Activated CD4-positive, alpha-beta T cell treated with anti-CD3 and anti-CD28 coated beads, Interleukin-2, amount 10 ng/mL, durations not matched to agents 24 days and 14 days (primary cell): ENCODE measurements at regions not wholly inside any gene's neighbourhood (a gene's known extent, or its start where the extent isn't known, plus 50 kb on each side); places are given as distances from the start of the nearest gene placed in this dataset.

Source experiments
- DNase-seq: peaks from one replicate; pipeline ENCODE4 v3.0.0; 2022
- H3K27ac Mint-ChIP-seq: one replicate; pipeline ENCODE4 v1.8.0; 2022; ENCODE audit warnings: mild to moderate bottlenecking, mixed read lengths
- H3K27me3 Mint-ChIP-seq: one replicate; pipeline ENCODE4 v1.8.0; 2022; ENCODE audit warnings: mixed read lengths
- H3K36me3 Mint-ChIP-seq: one replicate; pipeline ENCODE4 v1.8.0; 2022; ENCODE audit warnings: low read depth, mild to moderate bottlenecking, mixed read lengths
- H3K4me1 Mint-ChIP-seq: one replicate; pipeline ENCODE4 v1.8.0; 2021; ENCODE audit warnings: mixed read lengths
- H3K4me3 Mint-ChIP-seq: one replicate; pipeline ENCODE4 v1.8.0; 2022; ENCODE audit warnings: mild to moderate bottlenecking, moderate library complexity, mixed read lengths
- H3K9me3 Mint-ChIP-seq: one replicate; pipeline ENCODE4 v1.8.0; 2021; ENCODE audit warnings: mixed read lengths
- intact Hi-C: fragments of 100-400 bp; cut with micrococcal nuclease; formaldehyde crosslinking; loops from one replicate; pipeline ENCODE4 v1.15.1; 2023

DNA sequence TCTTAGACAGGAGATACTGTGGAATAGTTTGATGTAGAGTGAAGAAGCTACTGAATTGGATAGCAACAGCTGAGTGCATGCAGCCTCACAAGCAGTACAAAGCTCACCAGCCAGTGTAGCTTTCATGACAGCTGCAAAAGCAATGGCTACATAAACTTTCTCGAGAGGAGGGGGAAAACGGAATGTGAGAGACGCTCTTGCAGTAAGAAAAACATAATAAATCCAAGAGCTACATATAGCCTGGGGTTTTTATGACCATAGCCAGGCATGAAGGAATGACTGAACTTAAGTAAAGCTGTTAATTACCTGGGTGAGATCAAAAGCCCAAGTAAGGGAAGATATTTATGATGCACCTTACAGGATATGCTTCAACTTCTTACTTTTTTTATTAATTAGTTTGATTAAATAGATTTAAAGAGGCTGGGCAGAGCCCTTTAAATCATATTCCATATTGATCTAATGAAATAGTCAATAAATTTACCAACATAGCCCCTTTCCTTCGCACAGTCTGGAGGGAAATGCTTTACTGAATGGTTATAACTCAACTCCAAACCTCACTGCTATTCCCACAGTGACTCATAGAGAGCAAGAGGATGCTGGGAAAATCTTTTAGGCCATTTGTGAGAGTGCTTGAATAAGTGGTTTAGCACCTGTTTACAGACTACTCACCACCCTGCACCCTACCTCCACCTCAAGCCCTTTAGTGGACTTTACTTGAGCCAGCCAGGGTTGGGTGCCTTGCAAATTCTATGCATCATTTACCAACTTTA, 407.2 kb upstream of the CLINT1 start:
- Mint-ChIP-seq H3K27ac (no peak overlapping the region), H3K4me1 (no peaks in the 10 kb centered on the region), H3K4me3 (no peak overlapping the region), H3K27me3 (no peaks in the 10 kb centered on the region), H3K36me3 (no peaks in the 10 kb centered on the region), H3K9me3 (no peaks in the 10 kb centered on the region)
- intact Hi-C loops: no loop called here
- no peak for DNase-seq

DNA sequence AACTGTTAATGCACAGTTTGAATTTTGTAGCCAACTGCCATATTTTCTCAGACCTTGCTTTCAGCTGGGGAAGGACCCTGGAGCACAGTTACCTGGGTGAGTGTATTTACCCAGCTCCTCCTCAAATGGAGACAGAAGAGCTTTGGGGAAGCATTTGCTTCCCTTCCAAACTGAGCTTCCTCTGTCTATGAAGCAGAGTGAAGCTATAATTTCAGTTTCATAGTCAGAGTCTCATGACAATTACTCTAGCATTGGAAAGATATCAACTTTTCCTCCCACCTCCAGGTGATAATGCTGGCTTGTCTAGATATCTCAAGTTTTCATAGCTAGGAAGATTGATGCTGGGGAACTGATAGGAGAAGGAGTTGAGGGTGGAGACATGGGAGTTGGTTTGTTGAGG, 406.4 kb upstream of the CLINT1 start:
- no peaks in the 10 kb centered on the region for H3K9me3 Mint-ChIP-seq
- DNase-seq: no peak
- no peaks in the 10 kb centered on the region for H3K4me1 Mint-ChIP-seq
- intact Hi-C loops: no loop called here
- H3K36me3 Mint-ChIP-seq: no peaks in the 10 kb centered on the region
- no peak overlapping the region for H3K27ac Mint-ChIP-seq
- no peak overlapping the region for H3K4me3 Mint-ChIP-seq
- no peaks in the 10 kb centered on the region for H3K27me3 Mint-ChIP-seq

DNA sequence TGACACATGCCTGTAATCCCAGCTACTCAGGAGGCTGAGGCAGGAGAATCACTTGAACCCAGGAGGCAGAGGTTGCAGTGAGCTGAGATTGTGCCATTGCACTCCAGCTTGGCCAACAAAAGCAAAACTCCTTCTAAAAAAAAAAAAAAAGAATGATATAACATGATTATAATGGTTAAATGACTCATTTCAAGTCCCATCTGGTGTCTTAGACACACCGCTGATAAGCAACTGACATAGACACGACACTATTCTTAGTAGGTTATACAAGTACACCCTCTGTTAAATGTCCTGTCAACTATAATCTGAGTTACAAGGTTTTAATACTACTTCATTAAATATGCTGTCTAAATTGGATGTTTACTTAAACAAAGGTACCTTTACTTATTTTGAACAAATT, 405.3 kb upstream of the CLINT1 start:
- H3K27ac Mint-ChIP-seq: no peak overlapping the region
- intact Hi-C loops: no loop called here

DNA sequence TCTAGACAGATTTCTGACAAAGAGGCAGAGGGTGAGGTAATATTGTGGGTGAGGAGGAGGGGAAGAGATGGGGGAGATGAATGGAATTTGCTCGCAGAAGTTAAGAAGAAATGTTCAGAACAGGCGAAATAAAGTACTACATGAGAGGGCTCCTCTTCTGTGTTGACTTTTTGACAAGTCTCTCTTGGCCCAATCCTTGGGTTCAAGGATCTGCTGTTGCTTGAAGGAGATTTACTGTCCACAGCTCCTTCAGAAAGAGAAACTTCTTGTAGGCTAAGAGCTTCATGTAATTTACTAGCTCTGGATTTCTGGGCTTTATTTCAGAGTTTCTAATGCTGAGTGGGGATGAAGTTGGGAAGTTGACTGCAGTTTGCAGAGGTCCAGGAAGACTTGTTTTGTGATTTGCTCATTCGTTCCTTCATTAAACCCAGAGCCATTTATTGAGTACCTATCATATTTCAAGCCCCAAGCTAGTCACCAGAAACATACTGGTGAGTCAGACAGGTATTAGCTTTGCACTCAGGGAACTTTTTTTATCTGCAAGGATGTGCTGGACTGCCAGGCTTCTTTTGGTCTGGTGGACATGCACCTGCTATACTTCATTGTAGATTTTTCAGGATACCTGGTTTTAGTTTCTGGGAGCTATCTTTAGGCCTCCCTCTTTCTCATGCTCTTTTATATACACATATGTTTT, 402.9 kb upstream of the CLINT1 start:
- Mint-ChIP-seq H3K27ac (no peak overlapping the region), H3K4me3 (no peak overlapping the region), H3K4me1 (no peaks in the 10 kb centered on the region), H3K36me3 (no peaks in the 10 kb centered on the region), H3K27me3 (no peaks in the 10 kb centered on the region), H3K9me3 (no peaks in the 10 kb centered on the region)
- intact Hi-C loops: no loop called here
- no peak for DNase-seq

More for the DNA sequence above, 405.3 kb upstream of the CLINT1 start:
- Mint-ChIP-seq H3K9me3 (no peaks in the 10 kb centered on the region), H3K27me3 (no peaks in the 10 kb centered on the region), H3K4me3 (no peak overlapping the region), H3K36me3 (no peaks in the 10 kb centered on the region), H3K4me1 (no peaks in the 10 kb centered on the region)
- no peak for DNase-seq

- DNase-seq: no peak
- no peaks in the 10 kb centered on the region for H3K27me3 Mint-ChIP-seq
- H3K36me3 Mint-ChIP-seq: no peaks in the 10 kb centered on the region
- intact Hi-C loops: no loop called here
- H3K4me3 Mint-ChIP-seq: no peak overlapping the region
- no peaks in the 10 kb centered on the region for H3K4me1 Mint-ChIP-seq
- H3K27ac Mint-ChIP-seq: no peak overlapping the region
- no peaks in the 10 kb centered on the region for H3K9me3 Mint-ChIP-seq
Observed at GRCh38 chr5:158256096-158256495, 397.2 kb upstream of the CLINT1 start.

DNA sequence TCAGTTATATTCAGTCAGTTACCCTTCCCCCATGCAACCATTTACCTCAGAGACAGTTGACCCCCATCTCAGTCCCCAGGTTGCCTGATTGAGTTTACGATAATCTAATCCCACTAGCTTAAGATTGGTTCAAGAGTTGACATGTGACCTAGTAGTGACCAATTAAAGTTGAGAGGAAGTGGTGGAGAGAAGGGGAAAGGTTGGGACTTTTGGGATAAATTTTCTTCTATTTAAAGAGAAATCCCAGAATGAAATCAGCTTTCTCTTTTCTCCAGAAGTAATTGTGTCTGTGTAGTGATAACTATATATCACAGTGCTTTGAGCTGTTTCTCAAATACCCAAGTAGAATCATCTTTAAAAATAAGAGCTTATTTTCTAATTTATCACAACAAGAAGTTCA, 396.7 kb upstream of the CLINT1 start:
- no peak for DNase-seq
- Mint-ChIP-seq H3K27ac (no peak overlapping the region), H3K36me3 (no peaks in the 10 kb centered on the region), H3K27me3 (no peaks in the 10 kb centered on the region), H3K4me1 (no peaks in the 10 kb centered on the region), H3K4me3 (no peak overlapping the region), H3K9me3 (no peaks in the 10 kb centered on the region)
- intact Hi-C loops: no loop called here

- peaks cover 3% of the 10 kb centered on the region for H3K27me3 Mint-ChIP-seq
- H3K4me3 Mint-ChIP-seq: no peak overlapping the region
- no peaks in the 10 kb centered on the region for H3K9me3 Mint-ChIP-seq
- no peaks in the 10 kb centered on the region for H3K36me3 Mint-ChIP-seq
- DNase-seq: no peak
- intact Hi-C loops: no loop called here
- no peaks in the 10 kb centered on the region for H3K4me1 Mint-ChIP-seq
- no peak overlapping the region for H3K27ac Mint-ChIP-seq
Observed at GRCh38 chr5:158246661-158247060, 387.7 kb upstream of the CLINT1 start.

DNA sequence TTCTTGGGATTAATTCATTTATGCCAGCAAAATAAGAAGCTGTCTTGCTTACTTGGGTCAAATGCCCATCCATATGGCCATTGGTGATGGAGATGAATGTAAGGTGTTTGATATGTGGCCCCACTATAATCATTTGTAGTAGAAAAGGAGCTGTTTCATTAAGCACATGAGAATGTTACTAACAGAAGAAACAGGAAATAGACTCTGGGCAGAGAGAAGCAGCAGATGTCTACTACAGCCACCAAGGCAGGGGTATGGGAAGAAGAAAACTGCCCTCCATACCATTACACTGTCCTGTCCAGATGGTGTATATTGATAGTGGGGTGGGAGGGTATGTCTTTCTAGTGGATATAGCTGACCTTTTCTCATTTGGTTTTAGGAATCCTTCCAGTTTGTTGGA, 386.6 kb upstream of the CLINT1 start:
- no peaks in the 10 kb centered on the region for H3K9me3 Mint-ChIP-seq
- no peaks in the 10 kb centered on the region for H3K36me3 Mint-ChIP-seq
- peaks cover 3% of the 10 kb centered on the region for H3K27me3 Mint-ChIP-seq

DNA sequence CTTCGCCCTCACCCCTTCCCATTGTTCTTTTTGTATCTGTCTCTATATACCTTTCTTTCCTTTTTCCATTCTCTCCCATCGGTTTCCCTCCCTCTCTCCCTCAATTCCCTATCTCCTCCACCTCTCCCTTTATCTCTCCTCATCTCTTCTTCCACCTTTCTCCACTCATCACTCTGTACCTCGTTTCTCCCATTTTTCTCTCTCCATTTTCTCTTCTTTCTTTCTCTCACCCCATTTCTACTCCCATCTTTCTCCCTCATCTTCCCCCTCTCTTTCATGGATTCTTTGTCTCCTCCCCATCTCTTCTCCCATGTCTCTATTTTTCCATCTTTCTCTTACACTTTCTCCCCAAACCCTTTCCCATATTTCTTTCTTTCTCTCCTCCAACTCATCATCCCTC, 385.9 kb upstream of the CLINT1 start:
- no peak for DNase-seq
- H3K27me3 Mint-ChIP-seq: peaks cover 3% of the 10 kb centered on the region
- intact Hi-C loops: no loop called here
- H3K4me3 Mint-ChIP-seq: no peak overlapping the region
- H3K36me3 Mint-ChIP-seq: no peaks in the 10 kb centered on the region
- no peaks in the 10 kb centered on the region for H3K9me3 Mint-ChIP-seq
- H3K27ac Mint-ChIP-seq: no peak overlapping the region
- no peaks in the 10 kb centered on the region for H3K4me1 Mint-ChIP-seq

More for the DNA sequence above, 386.6 kb upstream of the CLINT1 start:
- Mint-ChIP-seq H3K27ac (no peak overlapping the region), H3K4me1 (no peaks in the 10 kb centered on the region), H3K4me3 (no peak overlapping the region)
- intact Hi-C loops: no loop called here
- no peak for DNase-seq

DNA sequence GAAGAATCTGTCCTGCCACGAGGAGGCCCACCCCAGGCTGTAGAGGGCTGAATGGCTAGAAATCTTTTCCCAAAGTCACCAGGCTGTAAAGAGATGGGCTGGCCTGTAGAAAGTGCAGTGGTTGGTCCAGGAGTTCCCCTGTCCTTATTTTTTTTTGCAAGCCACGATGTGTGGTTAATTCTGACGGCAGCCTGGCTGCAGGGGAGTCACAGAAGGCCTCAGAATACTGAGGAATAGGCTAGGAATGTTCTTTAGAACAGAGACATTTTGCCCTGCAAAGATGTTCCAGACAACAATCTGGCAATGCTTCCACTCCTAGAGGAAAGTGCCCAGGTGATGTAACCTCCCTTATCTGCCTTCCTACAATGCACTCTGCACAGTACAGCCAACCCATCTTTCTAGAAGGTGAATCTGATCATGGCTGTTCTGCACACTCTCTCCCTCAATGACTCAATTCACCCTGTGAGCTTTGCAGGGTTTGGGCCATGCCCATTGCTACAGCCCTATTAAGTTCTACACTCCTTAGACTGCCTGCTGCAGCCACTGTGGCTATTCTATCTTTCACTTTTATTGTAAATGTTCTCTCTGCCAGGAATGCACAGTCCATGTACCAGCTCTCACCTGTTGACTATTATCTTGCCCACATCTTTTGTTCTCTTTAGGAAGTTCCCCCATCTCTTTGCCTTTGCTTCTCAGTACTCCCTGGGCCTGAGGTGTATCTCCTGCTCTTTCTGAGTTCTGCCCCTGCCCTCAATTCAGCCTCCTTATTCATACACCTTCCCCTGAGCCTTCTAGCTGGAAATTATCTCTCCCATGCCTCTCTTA, 377.8 kb upstream of the CLINT1 start:
- H3K27me3 Mint-ChIP-seq: no peaks in the 10 kb centered on the region
- no peak for DNase-seq
- H3K36me3 Mint-ChIP-seq: no peaks in the 10 kb centered on the region
- no peaks in the 10 kb centered on the region for H3K9me3 Mint-ChIP-seq
- intact Hi-C loops: no loop called here
- H3K4me1 Mint-ChIP-seq: no peaks in the 10 kb centered on the region
- H3K4me3 Mint-ChIP-seq: no peak overlapping the region
- H3K27ac Mint-ChIP-seq: no peak overlapping the region

GRCh38 chr5:158235159-158235547, 376.2 kb upstream of the CLINT1 start:
- H3K4me3 Mint-ChIP-seq: no peak overlapping the region
- H3K36me3 Mint-ChIP-seq: no peaks in the 10 kb centered on the region
- no peak overlapping the region for H3K27ac Mint-ChIP-seq
- no peaks in the 10 kb centered on the region for H3K27me3 Mint-ChIP-seq
- DNase-seq: no peak
- H3K4me1 Mint-ChIP-seq: no peaks in the 10 kb centered on the region
- H3K9me3 Mint-ChIP-seq: no peaks in the 10 kb centered on the region
- intact Hi-C loops: no loop called here

DNA sequence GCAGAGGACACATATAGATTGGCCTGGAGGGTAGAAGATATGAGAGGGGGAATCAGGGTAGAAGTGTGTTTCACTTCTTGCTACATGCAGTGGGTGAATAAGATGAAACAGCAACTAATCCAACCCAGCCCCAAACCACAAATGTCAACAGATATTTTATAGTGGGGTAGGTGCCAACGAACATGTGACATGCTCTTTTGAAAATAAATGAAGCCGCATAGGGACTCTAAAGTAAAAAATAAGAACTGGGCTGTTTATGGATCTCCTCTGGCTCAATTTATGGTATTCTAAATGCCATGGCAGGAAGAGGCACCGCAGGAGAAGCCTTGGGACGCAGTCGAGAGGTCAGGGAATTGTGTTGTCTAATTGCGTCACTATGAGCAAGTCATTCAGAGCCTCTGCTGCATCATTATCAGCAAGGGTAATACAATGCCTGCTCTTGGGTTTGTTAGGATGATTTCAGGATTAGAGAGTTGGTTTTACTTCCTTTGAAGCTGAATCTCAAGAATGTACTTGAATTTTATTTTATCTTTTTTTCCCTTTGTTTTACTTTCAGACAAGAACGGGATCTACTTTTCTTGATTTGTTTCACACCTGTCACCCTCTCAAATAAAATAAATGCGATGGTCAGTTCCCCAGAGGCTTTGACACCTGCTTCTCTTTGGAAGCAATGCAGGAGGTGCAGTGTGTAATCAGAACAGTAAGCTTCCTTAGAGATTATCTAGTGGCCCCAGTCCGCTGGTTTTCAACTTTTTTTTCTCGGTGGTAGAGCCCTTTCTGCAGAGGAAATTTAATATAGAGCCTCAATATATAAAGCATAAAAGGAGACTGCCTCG, 375.6 kb upstream of the CLINT1 start:
- Mint-ChIP-seq H3K4me1 (no peaks in the 10 kb centered on the region), H3K27ac (no peak overlapping the region), H3K36me3 (no peaks in the 10 kb centered on the region), H3K4me3 (no peak overlapping the region), H3K27me3 (no peaks in the 10 kb centered on the region), H3K9me3 (no peaks in the 10 kb centered on the region)
- no peak for DNase-seq
- intact Hi-C loops: no loop called here

DNA sequence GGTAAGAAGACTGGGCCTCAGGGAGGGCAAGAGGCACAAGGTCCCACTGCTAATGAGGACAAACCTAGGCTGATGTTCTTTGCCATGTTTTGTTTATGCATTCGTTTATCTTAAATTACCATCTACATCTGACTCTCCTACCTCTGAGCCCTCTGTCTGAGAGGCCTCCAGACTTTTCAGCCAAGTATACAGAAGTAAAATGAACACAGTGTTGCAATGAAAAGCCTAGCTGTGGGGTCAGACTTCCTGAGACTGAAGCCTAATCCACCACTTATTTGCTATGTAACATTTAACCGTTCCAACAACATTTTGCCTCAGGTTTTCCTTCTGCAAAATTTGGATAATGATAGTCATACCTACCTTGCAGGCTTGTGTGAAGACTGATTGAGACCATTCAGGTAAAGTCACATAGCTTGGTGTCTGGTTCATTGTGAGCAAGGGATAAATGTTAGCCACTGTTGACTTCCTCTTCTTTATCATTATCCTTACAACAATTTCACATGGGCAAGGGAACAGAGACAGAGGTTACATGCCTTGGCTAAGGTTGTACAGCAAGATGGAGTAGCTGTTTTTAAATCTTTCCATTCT, 374.9 kb upstream of the CLINT1 start:
- Mint-ChIP-seq H3K27ac (no peak overlapping the region), H3K27me3 (no peaks in the 10 kb centered on the region), H3K4me3 (no peak overlapping the region), H3K4me1 (no peaks in the 10 kb centered on the region), H3K9me3 (no peaks in the 10 kb centered on the region), H3K36me3 (no peaks in the 10 kb centered on the region)
- DNase-seq: no peak
- intact Hi-C loops: no loop called here
